ENCODE measurements at regions not wholly inside any gene's neighbourhood (a gene's known extent, or its start where the extent isn't known, plus 50 kb on each side); places are given as distances from the start of the nearest gene placed in this dataset.

GRCh38 chr6:4655196-4656025, 120.8 kb upstream of the CDYL start:
- Histone ChIP-seq H3K27me3 (ENCODE audit: control insufficient read depth, insufficient read depth, low read length) (no peaks in the 10 kb centered on the region), H3K9me3 (ENCODE audit: control insufficient read depth, insufficient read depth, low read length) (no peaks in the 10 kb centered on the region), H3K27ac (ENCODE audit: low read depth, low read length) (no peak overlapping the region), H3K9ac (ENCODE audit: low read depth, low read length) (no peak overlapping the region), H3K4me1 (ENCODE audit: control insufficient read depth, insufficient read depth, low read length) (peaks cover 19% of the 10 kb centered on the region), H3K36me3 (ENCODE audit: control insufficient read depth, insufficient read depth, low read length) (no peaks in the 10 kb centered on the region), H3K4me3 (ENCODE audit: low read depth, low read length) (no peak overlapping the region)

GRCh38 chr6:4653141-4653540, 123.1 kb upstream of the CDYL start:
- H3K36me3 ChIP-seq (ENCODE audit: control insufficient read depth, insufficient read depth, low read length): no peaks in the 10 kb centered on the region
- H3K9ac ChIP-seq (ENCODE audit: low read depth, low read length): no peak overlapping the region
- H3K27me3 ChIP-seq (ENCODE audit: control insufficient read depth, insufficient read depth, low read length): no peaks in the 10 kb centered on the region
- no peak overlapping the region for H3K27ac ChIP-seq (ENCODE audit: low read depth, low read length)
- no peak overlapping the region for H3K4me3 ChIP-seq (ENCODE audit: low read depth, low read length)
- H3K4me1 ChIP-seq (ENCODE audit: control insufficient read depth, insufficient read depth, low read length): peaks cover 23% of the 10 kb centered on the region
- H3K9me3 ChIP-seq (ENCODE audit: control insufficient read depth, insufficient read depth, low read length): no peaks in the 10 kb centered on the region

- Histone ChIP-seq H3K4me3 (ENCODE audit: low read depth, low read length) (no peak overlapping the region), H3K9ac (ENCODE audit: low read depth, low read length) (no peak overlapping the region), H3K4me1 (ENCODE audit: control insufficient read depth, insufficient read depth, low read length) (peaks cover 33% of the 10 kb centered on the region), H3K9me3 (ENCODE audit: control insufficient read depth, insufficient read depth, low read length) (no peaks in the 10 kb centered on the region), H3K27ac (ENCODE audit: low read depth, low read length) (no peak overlapping the region), H3K27me3 (ENCODE audit: control insufficient read depth, insufficient read depth, low read length) (no peaks in the 10 kb centered on the region), H3K36me3 (ENCODE audit: control insufficient read depth, insufficient read depth, low read length) (no peaks in the 10 kb centered on the region)
Observed at GRCh38 chr6:4651831-4652467, 124.3 kb upstream of the CDYL start.

GRCh38 chr6:4649728-4650127, 126.5 kb upstream of the CDYL start:
- H3K27ac ChIP-seq (ENCODE audit: low read depth, low read length): no peak overlapping the region
- no peak overlapping the region for H3K4me3 ChIP-seq (ENCODE audit: low read depth, low read length)
- no peaks in the 10 kb centered on the region for H3K27me3 ChIP-seq (ENCODE audit: control insufficient read depth, insufficient read depth, low read length)
- H3K36me3 ChIP-seq (ENCODE audit: control insufficient read depth, insufficient read depth, low read length): no peaks in the 10 kb centered on the region
- H3K4me1 ChIP-seq (ENCODE audit: control insufficient read depth, insufficient read depth, low read length): peaks cover 22% of the 10 kb centered on the region
- no peaks in the 10 kb centered on the region for H3K9me3 ChIP-seq (ENCODE audit: control insufficient read depth, insufficient read depth, low read length)
- no peak overlapping the region for H3K9ac ChIP-seq (ENCODE audit: low read depth, low read length)

GRCh38 chr6:4647414-4648365, 128.5 kb upstream of the CDYL start:
- H3K36me3 ChIP-seq (ENCODE audit: control insufficient read depth, insufficient read depth, low read length): no peaks in the 10 kb centered on the region
- peak overlapping the region; percentile 32; the same call in 1 of the 2 replicates for H3K9ac ChIP-seq (ENCODE audit: low read depth, low read length)
- no peaks in the 10 kb centered on the region for H3K27me3 ChIP-seq (ENCODE audit: control insufficient read depth, insufficient read depth, low read length)
- H3K4me1 ChIP-seq (ENCODE audit: control insufficient read depth, insufficient read depth, low read length): peaks cover 18% of the 10 kb centered on the region
- H3K9me3 ChIP-seq (ENCODE audit: control insufficient read depth, insufficient read depth, low read length): no peaks in the 10 kb centered on the region
- H3K27ac ChIP-seq (ENCODE audit: low read depth, low read length): peak overlapping the region; percentile 61
- H3K4me3 ChIP-seq (ENCODE audit: low read depth, low read length): peak overlapping the region; percentile 55

GRCh38 chr6:4645713-4646360, 130.4 kb upstream of the CDYL start:
- no peaks in the 10 kb centered on the region for H3K9me3 ChIP-seq (ENCODE audit: control insufficient read depth, insufficient read depth, low read length)
- no peak overlapping the region for H3K9ac ChIP-seq (ENCODE audit: low read depth, low read length)
- H3K36me3 ChIP-seq (ENCODE audit: control insufficient read depth, insufficient read depth, low read length): no peaks in the 10 kb centered on the region
- H3K4me3 ChIP-seq (ENCODE audit: low read depth, low read length): no peak overlapping the region
- peaks cover 18% of the 10 kb centered on the region for H3K4me1 ChIP-seq (ENCODE audit: control insufficient read depth, insufficient read depth, low read length)
- H3K27ac ChIP-seq (ENCODE audit: low read depth, low read length): no peak overlapping the region
- no peaks in the 10 kb centered on the region for H3K27me3 ChIP-seq (ENCODE audit: control insufficient read depth, insufficient read depth, low read length)

- Histone ChIP-seq H3K4me3 (ENCODE audit: low read depth, low read length) (no peak overlapping the region), H3K27ac (ENCODE audit: low read depth, low read length) (no peak overlapping the region), H3K9me3 (ENCODE audit: control insufficient read depth, insufficient read depth, low read length) (no peaks in the 10 kb centered on the region), H3K36me3 (ENCODE audit: control insufficient read depth, insufficient read depth, low read length) (no peaks in the 10 kb centered on the region), H3K9ac (ENCODE audit: low read depth, low read length) (no peak overlapping the region), H3K4me1 (ENCODE audit: control insufficient read depth, insufficient read depth, low read length) (peaks cover 17% of the 10 kb centered on the region), H3K27me3 (ENCODE audit: control insufficient read depth, insufficient read depth, low read length) (no peaks in the 10 kb centered on the region)
Observed at GRCh38 chr6:4644996-4645395, 131.2 kb upstream of the CDYL start.

- H3K4me1 ChIP-seq (ENCODE audit: control insufficient read depth, insufficient read depth, low read length): peaks cover 4% of the 10 kb centered on the region; the same call in 1 of the 2 replicates
- H3K27me3 ChIP-seq (ENCODE audit: control insufficient read depth, insufficient read depth, low read length): no peaks in the 10 kb centered on the region
- no peak overlapping the region for H3K27ac ChIP-seq (ENCODE audit: low read depth, low read length)
- no peak overlapping the region for H3K9ac ChIP-seq (ENCODE audit: low read depth, low read length)
- no peak overlapping the region for H3K4me3 ChIP-seq (ENCODE audit: low read depth, low read length)
- H3K9me3 ChIP-seq (ENCODE audit: control insufficient read depth, insufficient read depth, low read length): no peaks in the 10 kb centered on the region
- no peaks in the 10 kb centered on the region for H3K36me3 ChIP-seq (ENCODE audit: control insufficient read depth, insufficient read depth, low read length)
Observed at GRCh38 chr6:4641461-4641860, 134.7 kb upstream of the CDYL start.

GRCh38 chr6:4640139-4640538, 136.1 kb upstream of the CDYL start:
- no peaks in the 10 kb centered on the region for H3K27me3 ChIP-seq (ENCODE audit: control insufficient read depth, insufficient read depth, low read length)
- H3K4me3 ChIP-seq (ENCODE audit: low read depth, low read length): no peak overlapping the region
- no peaks in the 10 kb centered on the region for H3K9me3 ChIP-seq (ENCODE audit: control insufficient read depth, insufficient read depth, low read length)
- H3K36me3 ChIP-seq (ENCODE audit: control insufficient read depth, insufficient read depth, low read length): no peaks in the 10 kb centered on the region
- H3K27ac ChIP-seq (ENCODE audit: low read depth, low read length): no peak overlapping the region
- H3K4me1 ChIP-seq (ENCODE audit: control insufficient read depth, insufficient read depth, low read length): peaks cover 4% of the 10 kb centered on the region; the same call in 1 of the 2 replicates
- H3K9ac ChIP-seq (ENCODE audit: low read depth, low read length): no peak overlapping the region

- no peak overlapping the region for H3K9ac ChIP-seq (ENCODE audit: low read depth, low read length)
- no peaks in the 10 kb centered on the region for H3K4me1 ChIP-seq (ENCODE audit: control insufficient read depth, insufficient read depth, low read length)
- H3K4me3 ChIP-seq (ENCODE audit: low read depth, low read length): no peak overlapping the region
- no peaks in the 10 kb centered on the region for H3K9me3 ChIP-seq (ENCODE audit: control insufficient read depth, insufficient read depth, low read length)
- H3K27me3 ChIP-seq (ENCODE audit: control insufficient read depth, insufficient read depth, low read length): no peaks in the 10 kb centered on the region
- no peak overlapping the region for H3K27ac ChIP-seq (ENCODE audit: low read depth, low read length)
- H3K36me3 ChIP-seq (ENCODE audit: control insufficient read depth, insufficient read depth, low read length): no peaks in the 10 kb centered on the region
Observed at GRCh38 chr6:4638641-4639040, 137.6 kb upstream of the CDYL start.
